Transverse colon (tissue), 4 donors: ENCODE measurements at regions not wholly inside any gene's neighbourhood (a gene's known extent, or its start where the extent isn't known, plus 50 kb on each side); places are given as distances from the start of the nearest gene placed in this dataset.

Source experiments
- DNase-seq: peaks from one replicate; pipeline ENCODE4 v3.0.0-alpha.2; 2019
- H3K27ac ChIP-seq, 4 donors: fragments of 200-600 bp; sonication (generic); 2 replicates each; pipeline ENCODE4 v1.5.1; 2016 to 2018; ENCODE audit warnings: inconsistent platforms in 4 of 4
- H3K27me3 ChIP-seq: fragments of 200-600 bp; sonication (generic); 2 replicates; pipeline ENCODE4 v1.5.1; 2017; ENCODE audit warnings: inconsistent platforms
- H3K36me3 ChIP-seq, 4 donors: fragments of 200-600 bp; sonication (generic); 2 replicates each; pipeline ENCODE4 v1.5.1; 2017 to 2019; ENCODE audit warnings: inconsistent platforms in 4 of 4
- H3K4me1 ChIP-seq, 4 donors: fragments of 200-600 bp; sonication (generic); 2 replicates each; pipeline ENCODE4 v1.5.1; 2017 to 2020; ENCODE audit warnings: inconsistent platforms in 4 of 4
- H3K4me3 ChIP-seq, 4 donors: fragments of 200-600 bp; sonication (generic); 1 replicate in 1 of 4; 2 replicates in 3 of 4; pipeline versions ENCODE4 v1.5.1 to v1.6.1; 2017 to 2019; ENCODE audit warnings: inconsistent platforms in 4 of 4
- H3K9me3 ChIP-seq, 2 donors: fragments of 200-600 bp; sonication (generic); 2 replicates each; pipeline ENCODE4 v1.5.1; 2017 to 2019; ENCODE audit warnings: inconsistent platforms in 2 of 2
- CTCF ChIP-seq, 5 experiments: fragments of 200-600 bp in 3 of 5; fragments of 450-650 bp in 2 of 5; sonication (generic) in 3 of 5; IDR thresholded peaks; 1 replicate in 2 of 5; 2 replicates in 3 of 5; pipeline ENCODE4 v1.5.1; 2016 to 2017; ENCODE audit warnings: antibody characterized with exemption in 5 of 5, inconsistent platforms in 3 of 5, mild to moderate bottlenecking in 2 of 5, moderate library complexity in 1 of 5
- EP300 ChIP-seq: sonication (generic); formaldehyde crosslinking; IDR thresholded peaks from one replicate; pipeline ENCODE4 v1.6.1; 2017; ENCODE audit warnings: antibody characterized with exemption, low read depth
- POLR2A ChIP-seq: fragments of 450-650 bp; IDR thresholded peaks from one replicate; pipeline ENCODE4 v1.6.1; 2016; ENCODE audit warnings: antibody characterized with exemption, mild to moderate bottlenecking, moderate library complexity
- POLR2AphosphoS5 ChIP-seq, 3 donors: sonication (generic); formaldehyde crosslinking; IDR thresholded peaks; one replicate each; pipeline ENCODE4 v1.6.1; 2016; ENCODE audit warnings: antibody characterized with exemption in 3 of 3
- whole genome bisulfite sequencing, 2 donors: methylation state at CpG; one replicate each; pipeline ENCODE4 v1.1.5; 2018; ENCODE audit warnings: low coverage in 1 of 2; 5-methylcytosine and 5-hydroxymethylcytosine counted together
- in situ Hi-C, 4 donors: fragments of 200-750 bp; cut with MboI; loops; one replicate each; pipeline versions ENCODE4 v1.15.0 to v1.15.1; 2017; ENCODE audit warnings: low sequenced_read_pairs in 3 of 4, low pct_ligation_motif_present in 1 of 4, low pct_unique_long_range_greater_than_20kb in 1 of 4
- intact Hi-C: fragments of 100-400 bp; cut with DNase I; formaldehyde crosslinking; loops from one replicate; pipeline ENCODE4 v1.15.1; 2023; ENCODE audit warnings: low total_unique reads

DNA sequence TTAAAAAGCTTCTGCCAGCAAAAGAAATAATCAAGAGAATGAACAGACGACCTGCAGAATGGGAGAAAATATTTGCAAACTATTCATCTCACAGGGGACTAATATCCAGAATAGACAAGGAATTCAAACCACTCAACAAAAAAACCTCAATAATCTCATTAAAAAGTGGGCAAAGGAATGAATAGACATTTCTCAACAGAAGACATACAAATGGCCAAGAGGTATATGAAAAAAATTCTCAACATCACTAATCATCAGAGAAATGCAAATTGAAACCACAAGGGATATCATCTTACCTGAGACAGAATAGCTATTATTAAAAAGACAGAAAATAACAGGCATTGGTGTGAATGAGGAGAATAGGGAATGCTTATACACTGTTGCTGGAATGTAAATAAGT lies 270.0 kb downstream of the DACT1 start:
- no peak for DNase-seq
- no peak overlapping the region for H3K27ac ChIP-seq
- intact Hi-C loops (no loop called here), in situ Hi-C loops (no loop called here)
- H3K4me3 ChIP-seq: no peak overlapping the region
- H3K9me3 ChIP-seq: no peaks in the 10 kb centered on the region
- WGBS, 2 donors: 36 to 71% methylated on average over 1 of the region's 1 CpG
- no peaks in the 10 kb centered on the region for H3K36me3 ChIP-seq
- H3K27me3 ChIP-seq: no peaks in the 10 kb centered on the region
- no peak for TF ChIP-seq CTCF (IDR thresholded peaks at IDR 0.05)
- TF ChIP-seq POLR2A: no peak
- no peak for TF ChIP-seq POLR2AphosphoS5 (IDR thresholded peaks at IDR 0.05)
- TF ChIP-seq EP300: no peak
- no peaks in the 10 kb centered on the region for H3K4me1 ChIP-seq

DNA sequence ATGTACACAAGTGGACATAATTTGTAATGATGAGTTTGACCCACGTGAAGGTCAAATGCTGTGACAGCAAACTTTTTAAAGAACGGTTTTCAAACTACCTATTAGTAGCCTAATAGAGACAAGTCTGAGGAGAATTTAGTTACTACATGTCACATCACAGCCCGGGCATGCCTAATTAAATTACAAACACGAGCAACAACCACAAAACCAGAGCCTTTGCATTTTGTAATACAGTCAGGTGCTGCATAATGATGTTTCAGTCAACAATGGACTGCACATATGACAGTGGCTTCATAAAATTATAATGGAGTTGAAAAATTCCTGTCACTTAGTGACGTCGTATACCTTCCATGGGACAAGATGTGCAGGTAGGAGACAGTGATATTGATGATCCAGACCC lies 274.5 kb downstream of the DACT1 start:
- in situ Hi-C loops: no loop called here
- Histone ChIP-seq H3K4me3 (no peak overlapping the region), H3K9me3 (no peaks in the 10 kb centered on the region), H3K27ac (no peak overlapping the region), H3K4me1 (no peaks in the 10 kb centered on the region), H3K27me3 (no peaks in the 10 kb centered on the region), H3K36me3 (no peaks in the 10 kb centered on the region)
- DNase-seq: no peak
- TF ChIP-seq POLR2A (no peak), EP300 (no peak), CTCF (IDR thresholded peaks at IDR 0.05) (no peak), POLR2AphosphoS5 (IDR thresholded peaks at IDR 0.05) (no peak)
- intact Hi-C loops: no loop called here
- WGBS, 2 donors: 77 to 82% methylated on average over 6 of the region's 6 CpGs

- 61 to 63% methylated on average over 3 of the region's 3 CpGs for WGBS, 2 donors
- H3K27ac ChIP-seq: no peak overlapping the region
- in situ Hi-C loops (no loop called here), intact Hi-C loops (no loop called here)
- no peaks in the 10 kb centered on the region for H3K9me3 ChIP-seq
- DNase-seq: no peak
- no peak for TF ChIP-seq EP300
- no peak for TF ChIP-seq POLR2A
- TF ChIP-seq POLR2AphosphoS5 (IDR thresholded peaks at IDR 0.05): no peak
- TF ChIP-seq CTCF (IDR thresholded peaks at IDR 0.05): no peak
- H3K27me3 ChIP-seq: no peaks in the 10 kb centered on the region
- no peaks in the 10 kb centered on the region for H3K36me3 ChIP-seq
- H3K4me1 ChIP-seq: no peaks in the 10 kb centered on the region
- no peak overlapping the region for H3K4me3 ChIP-seq
Measured at GRCh38 chr14:58912799-58913432, 275.2 kb downstream of the DACT1 start.

DNA sequence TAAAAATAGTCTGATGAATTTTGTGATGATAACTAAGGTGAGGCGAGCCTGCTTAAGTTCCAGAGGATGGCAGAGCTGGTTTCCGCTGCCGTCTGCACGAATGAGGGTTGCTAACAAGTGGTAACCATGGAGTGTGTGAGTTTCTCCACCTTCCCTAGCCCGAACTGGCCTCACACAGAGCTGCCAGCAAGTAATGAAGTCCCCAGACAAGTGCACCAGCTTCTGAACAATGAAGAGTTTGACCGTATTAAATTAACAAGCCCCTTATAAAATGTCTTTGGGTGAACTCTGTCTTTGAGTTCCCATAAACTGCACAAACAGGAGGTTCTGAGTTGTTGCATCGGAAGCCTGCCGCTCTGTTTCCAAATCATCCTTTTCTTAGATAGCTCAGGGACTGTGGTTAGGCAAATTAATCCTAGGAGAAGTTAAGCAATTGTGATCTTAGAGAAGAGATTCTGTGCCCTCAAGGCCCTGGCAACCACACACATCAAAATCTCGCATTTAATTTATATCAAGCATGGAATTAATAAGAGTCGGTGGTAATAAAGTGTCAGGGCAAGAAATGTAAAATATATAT lies 274.1 kb upstream of the DAAM1 start:
- intact Hi-C loops: no loop called here
- DNase-seq: no peak
- Histone ChIP-seq H3K36me3 (no peaks in the 10 kb centered on the region), H3K27me3 (no peaks in the 10 kb centered on the region), H3K4me1 (no peaks in the 10 kb centered on the region), H3K9me3 (no peaks in the 10 kb centered on the region), H3K4me3 (no peak overlapping the region), H3K27ac (no peak overlapping the region)
- WGBS, 2 donors: 84 to 94% methylated on average over 4 to 10 of the region's 10 CpGs
- TF ChIP-seq CTCF (IDR thresholded peaks at IDR 0.05) (no peak), POLR2A (no peak), POLR2AphosphoS5 (IDR thresholded peaks at IDR 0.05) (no peak), EP300 (no peak)
- in situ Hi-C loops: no loop called here
